Activated naive CD8-positive, alpha-beta T cell treated with anti-CD3 and anti-CD28 coated beads, Interleukin-2, amount 50 U/mL, for 24 hours (primary cell): ENCODE measurements at regions not wholly inside any gene's neighbourhood (a gene's known extent, or its start where the extent isn't known, plus 50 kb on each side); places are given as distances from the start of the nearest gene placed in this dataset.

ENCODE experiments used
- ATAC-seq: fragments of 150-1000 bp; cut with Tn5 transposase; one replicate; pipeline ENCODE4 v1.10.0; 2021
- DNase-seq: peaks from one replicate; pipeline ENCODE4 v3.0.0; 2021
- H3K27ac Mint-ChIP-seq: one replicate; pipeline ENCODE4 v1.8.0; 2021; ENCODE audit warnings: mild to moderate bottlenecking, mixed read lengths
- H3K27me3 Mint-ChIP-seq: one replicate; pipeline ENCODE4 v1.8.0; 2021; ENCODE audit warnings: mixed read lengths
- H3K36me3 Mint-ChIP-seq: one replicate; pipeline ENCODE4 v1.8.0; 2021; ENCODE audit warnings: low read depth, mixed read lengths
- H3K4me1 Mint-ChIP-seq: one replicate; pipeline ENCODE4 v1.8.0; 2021; ENCODE audit warnings: mixed read lengths
- H3K4me3 Mint-ChIP-seq: one replicate; pipeline ENCODE4 v1.8.0; 2021; ENCODE audit warnings: mild to moderate bottlenecking, moderate library complexity, mixed read lengths
- H3K9me3 Mint-ChIP-seq: one replicate; pipeline ENCODE4 v1.8.0; 2021; ENCODE audit warnings: mixed read lengths

GRCh38 chr13:34421858-34422475 is 520.1 kb upstream of the NBEA start:
- H3K27ac Mint-ChIP-seq = no peak overlapping the region
- H3K4me3 Mint-ChIP-seq = no peak overlapping the region
- no peaks in the 10 kb centered on the region for H3K36me3 Mint-ChIP-seq

GRCh38 chr13:34422956-34423355 is 519.1 kb upstream of the NBEA start:
- DNase-seq = no peak
- no peaks in the 10 kb centered on the region for H3K36me3 Mint-ChIP-seq
- no peaks in the 10 kb centered on the region for H3K27me3 Mint-ChIP-seq
- ATAC-seq = no peak
- no peaks in the 10 kb centered on the region for H3K4me1 Mint-ChIP-seq
- peaks cover 3% of the 10 kb centered on the region for H3K9me3 Mint-ChIP-seq
- H3K27ac Mint-ChIP-seq = no peak overlapping the region
- no peak overlapping the region for H3K4me3 Mint-ChIP-seq

More at GRCh38 chr13:34421858-34422475, 520.1 kb upstream of the NBEA start:
- DNase-seq (no peak), ATAC-seq (no peak)
- Mint-ChIP-seq H3K27me3 (no peaks in the 10 kb centered on the region), H3K9me3 (no peaks in the 10 kb centered on the region), H3K4me1 (no peaks in the 10 kb centered on the region)

GRCh38 chr13:34425327-34425949 is 516.6 kb upstream of the NBEA start:
- ATAC-seq (no peak), DNase-seq (no peak)
- Mint-ChIP-seq H3K4me3 (no peak overlapping the region), H3K4me1 (no peaks in the 10 kb centered on the region), H3K27ac (no peak overlapping the region), H3K9me3 (peaks cover 4% of the 10 kb centered on the region), H3K27me3 (no peaks in the 10 kb centered on the region), H3K36me3 (no peaks in the 10 kb centered on the region)

- no peaks in the 10 kb centered on the region for H3K27me3 Mint-ChIP-seq
- H3K27ac Mint-ChIP-seq = no peak overlapping the region
- H3K4me3 Mint-ChIP-seq = no peak overlapping the region
- ATAC-seq = no peak
- H3K36me3 Mint-ChIP-seq = no peaks in the 10 kb centered on the region
- no peak for DNase-seq
- H3K4me1 Mint-ChIP-seq = no peaks in the 10 kb centered on the region
- H3K9me3 Mint-ChIP-seq = peaks cover 4% of the 10 kb centered on the region
These were observed 513.2 kb upstream of the NBEA start for GRCh38 chr13:34428911-34429310.

- Mint-ChIP-seq H3K36me3 (no peaks in the 10 kb centered on the region), H3K4me3 (no peak overlapping the region), H3K27ac (no peak overlapping the region), H3K27me3 (no peaks in the 10 kb centered on the region), H3K4me1 (no peaks in the 10 kb centered on the region), H3K9me3 (peaks cover 4% of the 10 kb centered on the region)
- no peak for DNase-seq
- ATAC-seq = no peak
These were observed 511.8 kb upstream of the NBEA start for GRCh38 chr13:34430294-34430693.

- Mint-ChIP-seq H3K27me3 (no peaks in the 10 kb centered on the region), H3K9me3 (peaks cover 4% of the 10 kb centered on the region), H3K4me1 (no peaks in the 10 kb centered on the region), H3K4me3 (no peak overlapping the region), H3K27ac (no peak overlapping the region), H3K36me3 (no peaks in the 10 kb centered on the region)
- DNase-seq (no peak), ATAC-seq (no peak)
These were observed 510.1 kb upstream of the NBEA start for GRCh38 chr13:34431827-34432581.

- Mint-ChIP-seq H3K36me3 (no peaks in the 10 kb centered on the region), H3K9me3 (no peaks in the 10 kb centered on the region)
- DNase-seq = no peak
These were observed 506.7 kb upstream of the NBEA start for GRCh38 chr13:34435338-34435737.

GRCh38 chr13:34437873-34438272 is 504.2 kb upstream of the NBEA start:
- H3K27ac Mint-ChIP-seq = no peak overlapping the region
- H3K4me3 Mint-ChIP-seq = no peak overlapping the region
- H3K36me3 Mint-ChIP-seq = no peaks in the 10 kb centered on the region
- ATAC-seq (no peak), DNase-seq (no peak)
- H3K4me1 Mint-ChIP-seq = no peaks in the 10 kb centered on the region
- no peaks in the 10 kb centered on the region for H3K9me3 Mint-ChIP-seq
- no peaks in the 10 kb centered on the region for H3K27me3 Mint-ChIP-seq

More at GRCh38 chr13:34435338-34435737, 506.7 kb upstream of the NBEA start:
- Mint-ChIP-seq H3K27me3 (no peaks in the 10 kb centered on the region), H3K27ac (no peak overlapping the region), H3K4me3 (no peak overlapping the region), H3K4me1 (no peaks in the 10 kb centered on the region)
- ATAC-seq = no peak

- Mint-ChIP-seq H3K9me3 (peaks cover 4% of the 10 kb centered on the region), H3K36me3 (no peaks in the 10 kb centered on the region), H3K4me1 (no peaks in the 10 kb centered on the region), H3K4me3 (no peak overlapping the region), H3K27me3 (no peaks in the 10 kb centered on the region), H3K27ac (no peak overlapping the region)
- DNase-seq (no peak), ATAC-seq (no peak)
These were observed 489.2 kb upstream of the NBEA start for GRCh38 chr13:34452831-34453230.

- Mint-ChIP-seq H3K9me3 (peaks cover 7% of the 10 kb centered on the region), H3K4me3 (no peak overlapping the region), H3K27me3 (no peaks in the 10 kb centered on the region), H3K36me3 (no peaks in the 10 kb centered on the region), H3K4me1 (no peaks in the 10 kb centered on the region), H3K27ac (no peak overlapping the region)
- ATAC-seq (no peak), DNase-seq (no peak)
These were observed 483.0 kb upstream of the NBEA start for GRCh38 chr13:34458756-34459715.

GRCh38 chr13:34459856-34460255 is 482.2 kb upstream of the NBEA start:
- no peak overlapping the region for H3K27ac Mint-ChIP-seq
- ATAC-seq (no peak), DNase-seq (no peak)
- no peaks in the 10 kb centered on the region for H3K4me1 Mint-ChIP-seq
- H3K27me3 Mint-ChIP-seq = no peaks in the 10 kb centered on the region
- H3K36me3 Mint-ChIP-seq = no peaks in the 10 kb centered on the region
- no peak overlapping the region for H3K4me3 Mint-ChIP-seq
- H3K9me3 Mint-ChIP-seq = peaks cover 3% of the 10 kb centered on the region

GRCh38 chr13:34462843-34463242 is 479.2 kb upstream of the NBEA start:
- Mint-ChIP-seq H3K36me3 (no peaks in the 10 kb centered on the region), H3K4me3 (no peak overlapping the region), H3K9me3 (peaks cover 3% of the 10 kb centered on the region), H3K4me1 (no peaks in the 10 kb centered on the region), H3K27ac (no peak overlapping the region), H3K27me3 (no peaks in the 10 kb centered on the region)
- ATAC-seq (no peak), DNase-seq (no peak)

- no peak for DNase-seq
- no peaks in the 10 kb centered on the region for H3K9me3 Mint-ChIP-seq
- H3K27me3 Mint-ChIP-seq = no peaks in the 10 kb centered on the region
- H3K27ac Mint-ChIP-seq = no peak overlapping the region
- H3K4me3 Mint-ChIP-seq = no peak overlapping the region
- H3K4me1 Mint-ChIP-seq = no peaks in the 10 kb centered on the region
- no peaks in the 10 kb centered on the region for H3K36me3 Mint-ChIP-seq
- no peak for ATAC-seq
These were observed 478.1 kb upstream of the NBEA start for GRCh38 chr13:34464011-34464410.

GRCh38 chr13:34465423-34465922 is 476.6 kb upstream of the NBEA start:
- H3K4me1 Mint-ChIP-seq = no peaks in the 10 kb centered on the region

More at GRCh38 chr13:34465423-34465922, 476.6 kb upstream of the NBEA start:
- DNase-seq (no peak), ATAC-seq (no peak)
- no peak overlapping the region for H3K27ac Mint-ChIP-seq
- no peaks in the 10 kb centered on the region for H3K36me3 Mint-ChIP-seq
- H3K9me3 Mint-ChIP-seq = no peaks in the 10 kb centered on the region
- H3K4me3 Mint-ChIP-seq = no peak overlapping the region
- H3K27me3 Mint-ChIP-seq = no peaks in the 10 kb centered on the region
